Thyroid gland (tissue), 4 donors: ENCODE measurements at regions not wholly inside any gene's neighbourhood (a gene's known extent, or its start where the extent isn't known, plus 50 kb on each side); places are given as distances from the start of the nearest gene placed in this dataset.

Experiments used
- DNase-seq, 2 donors: peaks; one replicate each; pipeline ENCODE4 v3.0.0-alpha.2; 2019
- H3K27ac ChIP-seq, 3 donors: fragments of 200-600 bp; sonication (generic); 1 replicate in 2 of 3; 2 replicates in 1 of 3; pipeline ENCODE4 v1.5.1; 2016 to 2019; ENCODE audit warnings: mild to moderate bottlenecking in 1 of 3, moderate library complexity in 1 of 3
- H3K27me3 ChIP-seq: fragments of 200-600 bp; sonication (generic); one replicate; pipeline ENCODE4 v1.5.1; 2019
- H3K36me3 ChIP-seq, 2 donors: fragments of 200-600 bp; sonication (generic); one replicate each; pipeline ENCODE4 v1.5.1; 2016 to 2019
- H3K4me1 ChIP-seq, 2 donors: fragments of 200-600 bp; sonication (generic); one replicate each; pipeline ENCODE4 v1.5.1; 2017 to 2019
- H3K4me3 ChIP-seq, 3 donors: fragments of 200-600 bp; sonication (generic); replicated peaks in 1 of 3; 1 replicate in 2 of 3; 2 replicates in 1 of 3; pipeline ENCODE4 v1.5.1; 2016; ENCODE audit warnings: mild to moderate bottlenecking in 1 of 3
- H3K9me3 ChIP-seq: fragments of 200-600 bp; sonication (generic); one replicate; pipeline ENCODE4 v1.5.1; 2017
- CTCF ChIP-seq, 6 experiments: fragments of 200-600 bp in 3 of 6; fragments of 450-650 bp in 3 of 6; sonication (generic) in 3 of 6; IDR thresholded peaks; one replicate each; pipeline ENCODE4 v1.5.1; 2016 to 2019; ENCODE audit warnings: antibody characterized with exemption in 6 of 6, mild to moderate bottlenecking in 2 of 6, inconsistent platforms in 1 of 6, moderate library complexity in 1 of 6
- POLR2A ChIP-seq, 2 donors: fragments of 450-650 bp; IDR thresholded peaks; one replicate each; pipeline ENCODE4 v1.6.1; 2017; ENCODE audit warnings: antibody characterized with exemption in 2 of 2, mild to moderate bottlenecking in 2 of 2, moderate library complexity in 1 of 2
- WGBS, 2 donors: methylation state at CpG; one replicate each; pipeline ENCODE4 v1.1.5; 2017; 5-methylcytosine and 5-hydroxymethylcytosine counted together
- intact Hi-C: fragments of 100-400 bp; cut with DNase I; formaldehyde crosslinking; loops from one replicate; pipeline ENCODE4 v1.15.1; 2023

GRCh38 chr18:39854291-39854690 is 2100.7 kb upstream of the PIK3C3 start:
- Histone ChIP-seq H3K36me3 (no peaks in the 10 kb centered on the region), H3K4me3 (no peak overlapping the region), H3K27me3 (no peaks in the 10 kb centered on the region), H3K9me3 (no peaks in the 10 kb centered on the region), H3K27ac (no peak overlapping the region), H3K4me1 (peaks cover 6 to 8% of the 10 kb centered on the region in 2 donors)
- intact Hi-C loops, result no loop called here
- WGBS, 2 donors, result 76 to 83% methylated on average over 3 of the region's 3 CpGs
- no peak for DNase-seq
- TF ChIP-seq POLR2A (IDR thresholded peaks at IDR 0.05) (no peak), CTCF (IDR thresholded peaks at IDR 0.05) (no peak)

DNA sequence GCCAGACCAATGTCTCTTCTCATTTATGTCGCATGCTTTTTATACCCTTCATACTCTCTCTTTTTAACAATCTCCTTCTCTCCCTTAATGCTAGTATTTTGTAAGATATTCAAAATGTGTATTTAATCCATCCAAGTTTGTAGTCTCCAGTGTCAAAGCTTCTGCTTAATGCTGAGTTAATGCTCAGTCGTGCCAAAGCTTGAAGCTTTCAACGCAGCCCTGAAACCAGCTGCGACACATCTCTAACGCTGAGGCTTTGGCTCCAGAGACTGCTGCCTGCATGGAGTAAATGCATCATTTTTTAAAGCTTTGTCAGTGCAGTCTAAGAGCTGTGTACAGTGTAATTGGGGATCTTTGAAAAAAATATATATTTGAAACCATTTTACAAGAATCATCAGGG is 2108.8 kb upstream of the PIK3C3 start:
- TF ChIP-seq CTCF (IDR thresholded peaks at IDR 0.05) (no peak), POLR2A (IDR thresholded peaks at IDR 0.05) (no peak)
- H3K4me1 ChIP-seq, result peaks cover 0 to under 1% of the 10 kb centered on the region in 2 donors
- H3K36me3 ChIP-seq, result no peaks in the 10 kb centered on the region
- intact Hi-C loops, result no loop called here
- DNase-seq, result no peak
- H3K27me3 ChIP-seq, result no peaks in the 10 kb centered on the region
- 58 to 75% methylated on average over 5 of the region's 5 CpGs for WGBS, 2 donors
- H3K27ac ChIP-seq, result no peak overlapping the region
- H3K9me3 ChIP-seq, result no peaks in the 10 kb centered on the region
- H3K4me3 ChIP-seq, result no peak overlapping the region

DNA sequence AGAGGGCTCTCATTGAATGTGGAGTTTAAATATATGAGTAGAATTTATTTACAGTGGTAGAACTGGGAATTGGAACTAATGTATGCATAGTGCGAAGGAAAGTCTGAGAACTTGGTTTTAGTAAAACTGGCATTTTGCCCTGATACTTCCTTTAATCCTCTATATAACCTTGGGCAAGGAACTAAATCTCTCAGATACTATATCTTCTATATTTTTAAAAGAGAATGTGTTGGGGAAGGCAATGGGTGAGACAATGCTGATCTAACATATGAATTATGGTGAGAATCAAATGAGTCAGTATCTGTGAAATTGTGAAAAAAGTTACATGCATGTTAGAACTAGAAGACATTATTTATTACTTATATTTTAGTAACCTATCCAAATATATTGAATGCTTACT is 2109.4 kb upstream of the PIK3C3 start:
- Histone ChIP-seq H3K4me1 (peaks cover 0 to 6% of the 10 kb centered on the region in 2 donors), H3K27ac (no peak overlapping the region), H3K4me3 (no peak overlapping the region), H3K27me3 (no peaks in the 10 kb centered on the region), H3K36me3 (no peaks in the 10 kb centered on the region), H3K9me3 (no peaks in the 10 kb centered on the region)
- DNase-seq, result no peak
- TF ChIP-seq POLR2A (IDR thresholded peaks at IDR 0.05) (no peak), CTCF (IDR thresholded peaks at IDR 0.05) (no peak)
- WGBS, 2 donors, result 77 to 86% methylated on average over 1 of the region's 1 CpG
- intact Hi-C loops, result no loop called here

DNA sequence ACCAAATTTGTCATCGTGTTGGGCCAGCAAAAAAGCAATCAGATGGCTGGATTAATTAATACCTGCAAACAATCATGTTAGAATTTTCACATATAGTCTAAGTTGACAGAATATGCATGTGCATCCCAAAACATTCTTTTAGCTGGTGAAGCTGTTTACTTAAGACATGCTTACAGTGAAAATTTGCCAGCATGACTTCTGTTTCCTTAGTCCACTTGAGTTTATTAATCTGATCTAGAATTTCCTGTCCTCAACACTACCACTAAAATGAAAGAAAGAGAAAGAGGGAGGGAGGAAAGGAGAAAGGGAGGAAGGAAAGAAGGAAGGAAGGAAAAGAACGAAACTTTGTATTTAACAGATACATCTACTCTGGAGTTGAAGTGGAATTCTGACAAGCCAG is 2109.9 kb upstream of the PIK3C3 start:
- intact Hi-C loops, result no loop called here
- Histone ChIP-seq H3K4me1 (peaks cover 0 to 6% of the 10 kb centered on the region in 2 donors), H3K36me3 (no peaks in the 10 kb centered on the region), H3K9me3 (no peaks in the 10 kb centered on the region), H3K27me3 (no peaks in the 10 kb centered on the region), H3K27ac (no peak overlapping the region), H3K4me3 (no peak overlapping the region)
- 73 to 79% methylated on average over 2 of the region's 2 CpGs for WGBS, 2 donors
- no peak for TF ChIP-seq CTCF (IDR thresholded peaks at IDR 0.05)
- TF ChIP-seq POLR2A (IDR thresholded peaks at IDR 0.05), result no peak
- no peak for DNase-seq

DNA sequence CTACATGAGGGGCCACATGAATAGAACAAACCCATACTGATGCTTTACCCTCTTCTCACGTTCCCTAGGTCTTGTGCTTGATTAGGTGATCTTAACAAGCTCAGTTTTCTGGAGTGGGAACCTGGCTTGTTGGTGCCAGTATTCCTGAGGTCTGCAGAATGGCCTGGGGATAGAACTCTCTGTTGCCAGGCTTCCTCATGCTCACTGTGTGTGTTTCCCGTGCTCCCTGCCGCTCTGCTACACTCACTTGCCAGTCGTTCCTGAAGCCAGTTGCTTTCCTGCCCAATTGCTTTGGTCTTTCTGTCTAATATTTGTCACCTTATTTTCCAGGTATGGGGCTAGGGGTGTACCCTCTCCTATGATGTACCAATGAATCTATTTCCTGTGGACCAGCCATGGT is 2111.5 kb upstream of the PIK3C3 start:
- TF ChIP-seq POLR2A (IDR thresholded peaks at IDR 0.05), result no peak
- no peak for TF ChIP-seq CTCF (IDR thresholded peaks at IDR 0.05)
- H3K4me3 ChIP-seq, result no peak overlapping the region
- intact Hi-C loops, result no loop called here
- H3K9me3 ChIP-seq, result no peaks in the 10 kb centered on the region
- WGBS, 2 donors, result 93 to 95% methylated on average over 4 of the region's 4 CpGs
- H3K27ac ChIP-seq, result no peak overlapping the region
- H3K36me3 ChIP-seq, result no peaks in the 10 kb centered on the region
- no peaks in the 10 kb centered on the region for H3K27me3 ChIP-seq
- H3K4me1 ChIP-seq, result peaks cover 0 to 6% of the 10 kb centered on the region in 2 donors
- DNase-seq, result no peak
